ENCODE measurements at regions not wholly inside any gene's neighbourhood (a gene's known extent, or its start where the extent isn't known, plus 50 kb on each side); places are given as distances from the start of the nearest gene placed in this dataset.

- DNase-seq = peak; percentile 44 to 51
- Histone ChIP-seq H3K36me3 (ENCODE audit: control insufficient read depth, insufficient read depth, low read length) (no peaks in the 10 kb centered on the region), H3K4me1 (no peaks in the 10 kb centered on the region), H3K27me3 (replicated peaks; ENCODE audit: control insufficient read depth, insufficient read depth, low read length) (no peaks in the 10 kb centered on the region), H3K4me3 (ENCODE audit: low read depth, low read length) (no peak overlapping the region), H3K9me3 (no peaks in the 10 kb centered on the region)
- Mint-ChIP-seq H3K9me3 (ENCODE audit: unreplicated experiment) (no peaks in the 10 kb centered on the region), H3K4me3 (ENCODE audit: unreplicated experiment) (no peak overlapping the region), H3K27me3 (ENCODE audit: insufficient read depth, unreplicated experiment) (peaks cover 10% of the 10 kb centered on the region), H3K4me1 (ENCODE audit: low read depth, unreplicated experiment) (no peaks in the 10 kb centered on the region), H3K36me3 (ENCODE audit: insufficient read depth, unreplicated experiment) (no peaks in the 10 kb centered on the region), H3K27ac (ENCODE audit: unreplicated experiment) (no peak overlapping the region)
- BruUV-seq (replicated peaks) = no TSS peak
- peak; percentile 53 to 62 for TF ChIP-seq CTCF (IDR thresholded peaks at IDR 0.05; ENCODE audit: insufficient read depth in 1 of 2, low read depth in 1 of 2, low read length in 1 of 2, severe bottlenecking in 1 of 2, unreplicated experiment in 1 of 2)
- ChIA-PET POLR2A (no interaction called here), CTCF (no interaction called here)
- intact Hi-C loops (cut with micrococcal nuclease; ENCODE audit: unreplicated experiment) = loop anchor here (1.0 to 5.0 kb wide), 3 partner anchors 100 to 901 kb away; no protein-coding TSS in a partner anchor
Measured at GRCh38 chr16:48041981-48042421, 113.8 kb downstream of the ABCC12 start.

- Histone ChIP-seq H3K9me3 (no peaks in the 10 kb centered on the region), H3K4me1 (no peaks in the 10 kb centered on the region), H3K27me3 (replicated peaks; ENCODE audit: control insufficient read depth, insufficient read depth, low read length) (no peaks in the 10 kb centered on the region), H3K36me3 (ENCODE audit: control insufficient read depth, insufficient read depth, low read length) (no peaks in the 10 kb centered on the region), H3K4me3 (ENCODE audit: low read depth, low read length) (no peak overlapping the region)
- Mint-ChIP-seq H3K27ac (ENCODE audit: unreplicated experiment) (no peak overlapping the region), H3K4me3 (ENCODE audit: unreplicated experiment) (no peak overlapping the region), H3K9me3 (ENCODE audit: unreplicated experiment) (no peaks in the 10 kb centered on the region), H3K27me3 (ENCODE audit: insufficient read depth, unreplicated experiment) (peaks cover 8% of the 10 kb centered on the region), H3K36me3 (ENCODE audit: insufficient read depth, unreplicated experiment) (no peaks in the 10 kb centered on the region), H3K4me1 (ENCODE audit: low read depth, unreplicated experiment) (no peaks in the 10 kb centered on the region)
- intact Hi-C loops (cut with micrococcal nuclease; ENCODE audit: unreplicated experiment) = no loop called here
- POLR2A ChIA-PET = no interaction called here
- no peak for DNase-seq
- CTCF ChIA-PET = no interaction called here
- BruUV-seq (replicated peaks) = no TSS peak
- no peak for TF ChIP-seq CTCF (IDR thresholded peaks at IDR 0.05; ENCODE audit: insufficient read depth in 1 of 2, low read depth in 1 of 2, low read length in 1 of 2, severe bottlenecking in 1 of 2, unreplicated experiment in 1 of 2)
Measured at GRCh38 chr16:48035142-48035541, 120.7 kb downstream of the ABCC12 start.

GRCh38 chr16:48030926-48031325, 124.9 kb downstream of the ABCC12 start:
- ChIA-PET CTCF (no interaction called here), POLR2A (no interaction called here)
- BruUV-seq (replicated peaks) = no TSS peak

More at GRCh38 chr16:48030926-48031325, 124.9 kb downstream of the ABCC12 start:
- Mint-ChIP-seq H3K36me3 (ENCODE audit: insufficient read depth, unreplicated experiment) (no peaks in the 10 kb centered on the region), H3K27me3 (ENCODE audit: insufficient read depth, unreplicated experiment) (no peaks in the 10 kb centered on the region), H3K4me3 (ENCODE audit: unreplicated experiment) (no peak overlapping the region), H3K27ac (ENCODE audit: unreplicated experiment) (no peak overlapping the region), H3K4me1 (ENCODE audit: low read depth, unreplicated experiment) (no peaks in the 10 kb centered on the region), H3K9me3 (ENCODE audit: unreplicated experiment) (no peaks in the 10 kb centered on the region)
- H3K27me3 ChIP-seq (replicated peaks; ENCODE audit: control insufficient read depth, insufficient read depth, low read length) = no peaks in the 10 kb centered on the region
- H3K36me3 ChIP-seq (ENCODE audit: control insufficient read depth, insufficient read depth, low read length) = no peaks in the 10 kb centered on the region
- intact Hi-C loops (cut with micrococcal nuclease; ENCODE audit: unreplicated experiment) = no loop called here
- no peak for DNase-seq
- no peak for TF ChIP-seq CTCF (IDR thresholded peaks at IDR 0.05; ENCODE audit: insufficient read depth in 1 of 2, low read depth in 1 of 2, low read length in 1 of 2, severe bottlenecking in 1 of 2, unreplicated experiment in 1 of 2)
- no peaks in the 10 kb centered on the region for H3K4me1 ChIP-seq
- no peaks in the 10 kb centered on the region for H3K9me3 ChIP-seq
- H3K4me3 ChIP-seq (ENCODE audit: low read depth, low read length) = no peak overlapping the region

Measured in Caco-2 (cell line).